Testis (tissue), 2 donors: ENCODE measurements at regions not wholly inside any gene's neighbourhood (a gene's known extent, or its start where the extent isn't known, plus 50 kb on each side); places are given as distances from the start of the nearest gene placed in this dataset.

Experiments used
- DNase-seq: peaks from one replicate; pipeline ENCODE4 v3.0.0-alpha.2; 2019
- H3K27ac ChIP-seq, 2 donors: fragments of 200-600 bp; sonication (generic); one replicate each; pipeline ENCODE4 v1.5.1; 2019
- H3K27me3 ChIP-seq: fragments of 200-600 bp; sonication (generic); one replicate; pipeline ENCODE4 v1.5.1; 2019
- H3K36me3 ChIP-seq: fragments of 200-600 bp; sonication (generic); one replicate; pipeline ENCODE4 v1.5.1; 2017; ENCODE audit warnings: low read depth; ENCODE audit errors: missing control alignments
- H3K4me1 ChIP-seq: fragments of 200-600 bp; sonication (generic); one replicate; pipeline ENCODE4 v1.5.1; 2019
- H3K4me3 ChIP-seq, 2 donors: fragments of 200-600 bp; sonication (generic); one replicate each; pipeline ENCODE4 v1.5.1; 2017 to 2019
- H3K9me3 ChIP-seq: fragments of 200-600 bp; sonication (generic); one replicate; pipeline ENCODE4 v1.5.1; 2017
- CTCF ChIP-seq, 3 experiments: fragments of 450-650 bp in 2 of 3; fragments of 200-600 bp in 1 of 3; sonication (generic) in 1 of 3; IDR thresholded peaks; one replicate each; pipeline ENCODE4 v1.5.1; 2016 to 2019; ENCODE audit warnings: antibody characterized with exemption in 3 of 3, mild to moderate bottlenecking in 2 of 3, moderate library complexity in 1 of 3
- POLR2A ChIP-seq: fragments of 450-650 bp; IDR thresholded peaks from one replicate; pipeline ENCODE4 v1.6.1; 2017; ENCODE audit warnings: antibody characterized with exemption, mild to moderate bottlenecking, moderate library complexity
- WGBS, 2 donors: methylation state at CpG; one replicate each; pipeline ENCODE4 v1.1.5; 2018; 5-methylcytosine and 5-hydroxymethylcytosine counted together
- intact Hi-C: fragments of 100-400 bp; cut with DNase I; formaldehyde crosslinking; loops from one replicate; pipeline ENCODE4 v1.15.1; 2023; ENCODE audit warnings: low total_unique reads

GRCh38 chr2:220442012-220442411 lies 814.6 kb downstream of the SLC4A3 start:
- no peaks in the 10 kb centered on the region for H3K9me3 ChIP-seq
- no peaks in the 10 kb centered on the region for H3K36me3 ChIP-seq
- DNase-seq, result no peak
- H3K27me3 ChIP-seq, result no peaks in the 10 kb centered on the region
- TF ChIP-seq POLR2A, result no peak
- TF ChIP-seq CTCF (IDR thresholded peaks at IDR 0.05), result no peak
- no peak overlapping the region for H3K27ac ChIP-seq
- no peaks in the 10 kb centered on the region for H3K4me1 ChIP-seq
- WGBS, 2 donors, result 88 to 90% methylated on average over 3 of the region's 3 CpGs
- intact Hi-C loops, result no loop called here
- no peak overlapping the region for H3K4me3 ChIP-seq

DNA sequence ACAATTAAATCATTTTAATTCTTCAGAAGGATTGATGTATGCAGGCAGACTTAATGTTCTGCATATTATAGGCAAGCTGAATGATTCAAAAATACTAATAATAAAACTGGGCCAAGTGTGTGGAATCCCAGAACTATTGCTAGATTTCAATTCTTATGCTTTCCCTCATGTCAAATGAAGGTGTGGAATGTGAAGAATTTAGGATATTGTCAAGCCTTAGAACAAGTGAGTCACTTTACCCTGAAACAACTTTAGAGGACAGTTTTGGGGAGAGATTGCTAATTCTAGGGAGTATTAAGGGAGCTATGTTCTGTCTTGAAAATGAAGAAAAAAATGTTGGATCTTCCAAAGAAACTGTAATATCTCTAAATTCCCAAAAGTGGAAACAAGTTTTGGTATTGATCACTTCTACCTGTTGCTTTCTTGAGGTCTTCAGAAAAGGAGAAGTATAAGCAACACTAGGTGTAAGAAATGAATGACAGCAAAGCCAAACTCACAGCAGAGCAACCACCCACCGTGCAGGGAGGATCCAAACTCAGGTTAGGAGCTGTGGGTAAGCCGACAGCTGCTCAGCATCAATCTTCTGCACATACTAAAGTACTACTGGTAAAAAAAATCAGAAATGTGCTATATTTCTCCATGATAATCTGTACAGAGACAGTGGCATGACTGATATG lies 818.1 kb downstream of the SLC4A3 start:
- TF ChIP-seq CTCF (IDR thresholded peaks at IDR 0.05) (no peak), POLR2A (no peak)
- Histone ChIP-seq H3K36me3 (no peaks in the 10 kb centered on the region), H3K4me1 (no peaks in the 10 kb centered on the region), H3K27ac (no peak overlapping the region), H3K4me3 (no peak overlapping the region), H3K27me3 (no peaks in the 10 kb centered on the region), H3K9me3 (no peaks in the 10 kb centered on the region)
- intact Hi-C loops, result no loop called here
- no peak for DNase-seq
- 40 to 63% methylated on average over 2 of the region's 2 CpGs for WGBS, 2 donors

- intact Hi-C loops, result no loop called here
- no peak overlapping the region for H3K4me3 ChIP-seq
- WGBS, 2 donors, result 25 to 72% methylated on average over 8 of the region's 8 CpGs
- DNase-seq, result no peak
- no peak overlapping the region for H3K27ac ChIP-seq
- no peaks in the 10 kb centered on the region for H3K27me3 ChIP-seq
- no peak for TF ChIP-seq CTCF (IDR thresholded peaks at IDR 0.05)
- H3K4me1 ChIP-seq, result no peaks in the 10 kb centered on the region
- no peaks in the 10 kb centered on the region for H3K9me3 ChIP-seq
- H3K36me3 ChIP-seq, result no peaks in the 10 kb centered on the region
These were observed 818.8 kb downstream of the SLC4A3 start for GRCh38 chr2:220446106-220446712.

GRCh38 chr2:220450846-220451245 lies 823.4 kb downstream of the SLC4A3 start:
- 72 to 90% methylated on average over 2 of the region's 2 CpGs for WGBS, 2 donors

More at GRCh38 chr2:220450846-220451245, 823.4 kb downstream of the SLC4A3 start:
- no peaks in the 10 kb centered on the region for H3K36me3 ChIP-seq
- intact Hi-C loops, result no loop called here
- no peak for TF ChIP-seq CTCF (IDR thresholded peaks at IDR 0.05)
- TF ChIP-seq POLR2A, result no peak
- H3K4me3 ChIP-seq, result no peak overlapping the region
- H3K27ac ChIP-seq, result no peak overlapping the region
- H3K27me3 ChIP-seq, result no peaks in the 10 kb centered on the region
- H3K9me3 ChIP-seq, result no peaks in the 10 kb centered on the region
- DNase-seq, result no peak
- H3K4me1 ChIP-seq, result no peaks in the 10 kb centered on the region
